K562 (cell line): ENCODE measurements at regions not wholly inside any gene's neighbourhood (a gene's known extent, or its start where the extent isn't known, plus 50 kb on each side); places are given as distances from the start of the nearest gene placed in this dataset.

Experiments used
- ATAC-seq: fragments of 200-7000 bp; cut with Tn5 transposase; 3 replicates; pipeline ENCODE4 v1.9.1; 2020; ENCODE audit warnings: moderate library complexity
- BruUV-seq: library from RNA; stranded (reverse); fragments of 400-500 nt; replicated peaks from 2 replicates; lab custom pipeline; 2021; lab: Mats Ljungman, UMichigan
- CTCF ChIA-PET: fragments of 300-600 bp; formaldehyde crosslinking; extraction: SDS; loops from one replicate; lab custom pipeline; 2021; ENCODE audit warnings: low intra/inter-chr PET ratio; lab: Yijun Ruan, JAX
- POLR2A ChIA-PET: fragments of 300-600, 350-650 bp; sonication (Branson Sonifier 250); formaldehyde crosslinking; extraction: SDS; loops from one replicate; lab custom pipeline; 2021; ENCODE audit warnings: antibody characterized with exemption, inconsistent platforms; lab: Yijun Ruan, JAX
- DNase-seq, 4 experiments: peaks; one replicate each; pipeline versions ENCODE4 v3.0.0 to v3.0.0-alpha.2; 2011 to 2018; ENCODE audit warnings: low spot score in 3 of 4, mixed read lengths in 3 of 4; ENCODE audit errors: extremely low read depth in 1 of 4
- FAIRE-seq: peaks from 2 replicates; lab custom pipeline; 2011; peaks lifted over from hg19 to GRCh38; lab: Jason Lieb, UNC
- H2AFZ ChIP-seq: 2 replicates; pipeline ENCODE4 v1.6.0; 2011; ENCODE audit warnings: low read depth, low read length, control low read depth, inconsistent platforms
- H3K27ac ChIP-seq: fragments of 200-600 bp; 3 replicates; pipeline ENCODE4 v1.8.0; 2011; ENCODE audit warnings: low read depth, mild to moderate bottlenecking, control low read depth, inconsistent platforms, low read length, moderate library complexity, mixed read lengths; ENCODE audit errors: extremely low read depth
- H3K27me3 ChIP-seq, 2 experiments: fragments of 300-600 bp in 1 of 2; 2 replicates in 1 of 2; 3 replicates in 1 of 2; pipeline versions ENCODE4 v1.6.0 to v1.8.0; 2011; ENCODE audit warnings: inconsistent platforms in 2 of 2, low read length in 2 of 2, mild to moderate bottlenecking in 1 of 2, mixed read lengths in 1 of 2, moderate library complexity in 1 of 2; ENCODE audit not compliant: control insufficient read depth in 2 of 2, insufficient read depth in 2 of 2
- H3K36me3 ChIP-seq: fragments of 300-600 bp; 3 replicates; pipeline ENCODE4 v1.8.0; 2011; ENCODE audit warnings: mild to moderate bottlenecking, low read length, inconsistent platforms; ENCODE audit not compliant: control insufficient read depth, insufficient read depth
- H3K4me1 ChIP-seq, 2 experiments: fragments of 200-600 bp in 1 of 2; replicated peaks in 1 of 2; 2 replicates in 1 of 2; 3 replicates in 1 of 2; pipeline versions ENCODE4 v1.5.1 to v1.8.0; 2011; ENCODE audit warnings: inconsistent platforms in 2 of 2, low read length in 2 of 2, mild to moderate bottlenecking in 1 of 2, mixed read lengths in 1 of 2, moderate library complexity in 1 of 2; ENCODE audit not compliant: control insufficient read depth in 2 of 2, insufficient read depth in 2 of 2
- H3K4me2 ChIP-seq: 2 replicates; pipeline ENCODE4 v1.6.1; 2011; ENCODE audit warnings: low read length, control low read depth, inconsistent platforms, mixed read lengths; ENCODE audit not compliant: insufficient read depth
- H3K4me3 ChIP-seq: fragments of 200-600 bp; sonication (generic), shearing (Covaris generic); 2 replicates; pipeline ENCODE4 v1.5.1; 2016; ENCODE audit warnings: control low read depth, inconsistent platforms
- H3K79me2 ChIP-seq: fragments of 200-600 bp; 3 replicates; pipeline ENCODE4 v1.8.0; 2011; ENCODE audit warnings: low read length, inconsistent platforms; ENCODE audit not compliant: control insufficient read depth, insufficient read depth
- H3K9ac ChIP-seq, 2 experiments: 2 replicates each; pipeline versions ENCODE4 v1.6.0 to v1.6.1; 2011; ENCODE audit warnings: low read depth in 2 of 2, low read length in 2 of 2, control low read depth in 1 of 2, inconsistent platforms in 1 of 2, mild to moderate bottlenecking in 1 of 2, mixed read lengths in 1 of 2; ENCODE audit not compliant: insufficient read depth in 1 of 2
- H3K9me1 ChIP-seq: one replicate; pipeline ENCODE4 v1.6.0; 2011; ENCODE audit warnings: inconsistent platforms, mild to moderate bottlenecking, low read length, moderate library complexity; ENCODE audit not compliant: control insufficient read depth, insufficient read depth
- H3K9me3 ChIP-seq: replicated peaks from 2 replicates; pipeline ENCODE4 v1.5.1; 2011; ENCODE audit warnings: low read depth, low read length, inconsistent platforms; ENCODE audit not compliant: control insufficient read depth, insufficient read depth
- H4K20me1 ChIP-seq: replicated peaks from 2 replicates; pipeline ENCODE4 v1.6.1; 2011; ENCODE audit warnings: low read length, inconsistent platforms, mixed read lengths; ENCODE audit not compliant: control insufficient read depth, insufficient read depth
- ARID1B ChIP-seq: fragments of 450-650 bp; IDR thresholded peaks from 2 replicates; pipeline ENCODE4 v1.6.1; 2016; ENCODE audit warnings: antibody characterized with exemption, mild to moderate bottlenecking, inconsistent platforms
- BMI1 ChIP-seq: fragments of 150-350 bp; IDR thresholded peaks from 2 replicates; pipeline ENCODE4 v1.6.1; 2014; ENCODE audit warnings: low read length
- CEBPB ChIP-seq: fragments of 450-650 bp; IDR thresholded peaks from 2 replicates; pipeline ENCODE4 v1.6.1; 2016; ENCODE audit warnings: missing genetic modification characterization, missing compliant biosample characterization
- EWSR1 ChIP-seq: fragments of 450-650 bp; IDR thresholded peaks from 2 replicates; pipeline ENCODE4 v1.6.1; 2018; ENCODE audit warnings: borderline replicate concordance, mild to moderate bottlenecking, low read depth, moderate library complexity; ENCODE audit not compliant: partially characterized antibody
- KAT7 ChIP-seq: sonication (generic); formaldehyde crosslinking; IDR thresholded peaks from 2 replicates; pipeline ENCODE4 v1.8.0; 2022; ENCODE audit warnings: missing genetic modification reagents, mild to moderate bottlenecking, borderline replicate concordance
- ZBTB1 ChIP-seq: sonication (generic); formaldehyde crosslinking; IDR thresholded peaks from 2 replicates; pipeline ENCODE4 v1.8.1; 2023; ENCODE audit warnings: missing genetic modification reagents, low read depth, mild to moderate bottlenecking, borderline replicate concordance
- ZNF232 ChIP-seq: sonication (generic); formaldehyde crosslinking; IDR thresholded peaks from 2 replicates; pipeline ENCODE4 v1.8.0; 2022; ENCODE audit warnings: mild to moderate bottlenecking, missing genetic modification reagents
- ZNF707 ChIP-seq: fragments of 250-450 bp; sonication (Bioruptor Pico); conservative IDR thresholded peaks from 2 replicates; pipeline ENCODE4 v1.8.0; 2022; ENCODE audit warnings: inconsistent platforms, mild to moderate bottlenecking, moderate library complexity
- WGBS: fragments of 100-300 bp; shearing (Covaris generic); methylation state at CpG from one replicate; pipeline ENCODE4 v1.1.6; 2016; ENCODE audit warnings: low coverage, mixed read lengths; ENCODE audit not compliant: insufficient coverage; ENCODE audit errors: missing lambda C conversion rate; 5-methylcytosine and 5-hydroxymethylcytosine counted together
- in situ Hi-C: fragments of 300-500 bp; cut with MboI; formaldehyde crosslinking; loops from 4 replicates; pipeline ENCODE4 v1.15.0; 2018; ENCODE audit warnings: inconsistent platforms, mixed read lengths
- intact Hi-C: fragments of 100-400 bp; cut with micrococcal nuclease; formaldehyde crosslinking; loops from 2 replicates; pipeline ENCODE4 v1.14.2; 2022
- TF ChIP-seq, protein P1 (sequence below): fragments of 250-450 bp; sonication (Bioruptor Pico); IDR thresholded peaks from 2 replicates; pipeline ENCODE4 v1.5.0; 2021; ENCODE audit warnings: mild to moderate bottlenecking, borderline replicate concordance
- TF ChIP-seq, protein P2 (sequence below): fragments of 450-650 bp; IDR thresholded peaks from 2 replicates; pipeline ENCODE4 v1.7.1; 2018; ENCODE audit warnings: mild to moderate bottlenecking, low read depth; ENCODE audit not compliant: partially characterized antibody
- TF ChIP-seq, protein P3 (sequence below): IDR thresholded peaks from 2 replicates; pipeline ENCODE4 v1.6.1; 2014; ENCODE audit warnings: antibody characterized with exemption

DNA sequence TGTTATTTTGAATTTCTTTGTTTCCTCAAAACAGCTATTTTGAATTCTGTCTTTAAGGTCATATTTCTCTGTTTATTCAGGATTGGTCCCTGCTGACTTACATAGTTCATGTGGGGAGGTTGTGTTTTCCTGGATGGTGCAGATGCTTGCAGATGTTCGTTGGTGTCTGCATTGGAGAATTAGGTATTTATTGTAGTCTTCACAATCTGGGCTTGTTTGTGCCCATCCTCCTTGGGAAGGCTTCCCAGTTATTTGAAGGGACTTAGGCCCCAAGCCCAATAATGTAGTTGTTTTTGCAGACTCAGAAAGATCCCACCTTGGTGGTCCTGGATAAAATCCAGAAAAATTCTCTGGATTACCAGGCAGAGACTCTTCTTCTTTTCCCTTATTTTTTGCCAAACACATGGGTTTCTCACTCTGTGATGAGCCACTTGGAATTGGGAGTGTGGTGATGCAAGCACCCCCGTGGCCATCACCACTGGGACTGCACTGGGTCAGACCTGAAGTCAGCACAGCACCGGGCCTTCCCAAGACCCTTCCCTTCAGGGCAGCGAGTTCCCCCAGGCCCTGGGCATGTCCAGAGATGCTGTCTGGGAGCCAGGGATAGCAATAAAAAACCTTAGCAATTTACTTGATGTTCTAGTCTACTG lies 81.6 kb upstream of the EZR start (continued):
- TF ChIP-seq, protein P1, sequence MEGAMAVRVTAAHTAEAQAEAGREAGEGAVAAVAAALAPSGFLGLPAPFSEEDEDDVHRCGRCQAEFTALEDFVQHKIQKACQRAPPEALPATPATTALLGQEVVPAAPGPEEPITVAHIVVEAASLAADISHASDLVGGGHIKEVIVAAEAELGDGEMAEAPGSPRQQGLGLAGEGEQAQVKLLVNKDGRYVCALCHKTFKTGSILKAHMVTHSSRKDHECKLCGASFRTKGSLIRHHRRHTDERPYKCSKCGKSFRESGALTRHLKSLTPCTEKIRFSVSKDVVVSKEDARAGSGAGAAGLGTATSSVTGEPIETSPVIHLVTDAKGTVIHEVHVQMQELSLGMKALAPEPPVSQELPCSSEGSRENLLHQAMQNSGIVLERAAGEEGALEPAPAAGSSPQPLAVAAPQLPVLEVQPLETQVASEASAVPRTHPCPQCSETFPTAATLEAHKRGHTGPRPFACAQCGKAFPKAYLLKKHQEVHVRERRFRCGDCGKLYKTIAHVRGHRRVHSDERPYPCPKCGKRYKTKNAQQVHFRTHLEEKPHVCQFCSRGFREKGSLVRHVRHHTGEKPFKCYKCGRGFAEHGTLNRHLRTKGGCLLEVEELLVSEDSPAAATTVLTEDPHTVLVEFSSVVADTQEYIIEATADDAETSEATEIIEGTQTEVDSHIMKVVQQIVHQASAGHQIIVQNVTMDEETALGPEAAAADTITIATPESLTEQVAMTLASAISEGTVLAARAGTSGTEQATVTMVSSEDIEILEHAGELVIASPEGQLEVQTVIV (CRISPR knock-in tag), result no peak
- no peak for TF ChIP-seq KAT7 (CRISPR knock-in tag)

DNA sequence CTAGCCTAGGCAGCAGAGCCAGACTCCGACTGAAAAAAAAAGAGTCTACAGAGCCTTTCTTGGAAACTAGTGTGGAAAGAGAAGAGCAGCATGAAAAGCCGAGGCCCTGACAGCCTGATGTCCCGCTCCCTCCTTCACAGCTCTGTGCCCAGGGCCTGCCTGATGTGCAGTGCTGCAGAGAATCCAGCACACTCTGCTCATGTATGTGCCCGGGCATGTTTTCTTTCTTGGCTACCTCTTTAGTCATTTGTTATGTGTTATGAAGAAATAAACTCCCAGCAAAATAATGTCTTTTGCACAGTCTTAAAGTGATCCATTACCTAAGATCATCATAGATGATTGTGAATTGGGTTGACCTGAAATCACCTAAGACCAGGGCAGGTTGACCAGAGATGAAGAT lies 78.1 kb upstream of the EZR start:
- intact Hi-C loops (no loop called here), in situ Hi-C loops (no loop called here)
- WGBS, result 56% methylated on average over 4 of the region's 4 CpGs
- ChIA-PET CTCF (no interaction called here), POLR2A (interaction anchor here (0.7 to 0.8 kb wide), 2 partner anchors 79 to 153 kb away, joined by 3 read pairs; no protein-coding TSS in a partner anchor)
- H3K9ac ChIP-seq, result no peak overlapping the region
- H3K4me3 ChIP-seq, result no peak overlapping the region
- H3K79me2 ChIP-seq, result no peaks in the 10 kb centered on the region
- H3K4me2 ChIP-seq, result no peak overlapping the region
- H3K9me1 ChIP-seq, result no peaks in the 10 kb centered on the region
- FAIRE-seq (peak; percentile 6), ATAC-seq (0 out of 3 replicates have a peak, but pooled peaks have one; percentile 20), DNase-seq (no peak)
- BruUV-seq, result no TSS peak
- 0 out of 2 replicates have a peak overlapping the region, but pooled peaks have one; percentile 11 for H2AFZ ChIP-seq
- H3K27ac ChIP-seq, result no peak overlapping the region
- no peaks in the 10 kb centered on the region for H3K27me3 ChIP-seq
- no peak for TF ChIP-seq ARID1B
- TF ChIP-seq EWSR1, result no peak
- TF ChIP-seq BMI1, result no peak
- TF ChIP-seq CEBPB (tag), result no peak
- TF ChIP-seq, protein P2, sequence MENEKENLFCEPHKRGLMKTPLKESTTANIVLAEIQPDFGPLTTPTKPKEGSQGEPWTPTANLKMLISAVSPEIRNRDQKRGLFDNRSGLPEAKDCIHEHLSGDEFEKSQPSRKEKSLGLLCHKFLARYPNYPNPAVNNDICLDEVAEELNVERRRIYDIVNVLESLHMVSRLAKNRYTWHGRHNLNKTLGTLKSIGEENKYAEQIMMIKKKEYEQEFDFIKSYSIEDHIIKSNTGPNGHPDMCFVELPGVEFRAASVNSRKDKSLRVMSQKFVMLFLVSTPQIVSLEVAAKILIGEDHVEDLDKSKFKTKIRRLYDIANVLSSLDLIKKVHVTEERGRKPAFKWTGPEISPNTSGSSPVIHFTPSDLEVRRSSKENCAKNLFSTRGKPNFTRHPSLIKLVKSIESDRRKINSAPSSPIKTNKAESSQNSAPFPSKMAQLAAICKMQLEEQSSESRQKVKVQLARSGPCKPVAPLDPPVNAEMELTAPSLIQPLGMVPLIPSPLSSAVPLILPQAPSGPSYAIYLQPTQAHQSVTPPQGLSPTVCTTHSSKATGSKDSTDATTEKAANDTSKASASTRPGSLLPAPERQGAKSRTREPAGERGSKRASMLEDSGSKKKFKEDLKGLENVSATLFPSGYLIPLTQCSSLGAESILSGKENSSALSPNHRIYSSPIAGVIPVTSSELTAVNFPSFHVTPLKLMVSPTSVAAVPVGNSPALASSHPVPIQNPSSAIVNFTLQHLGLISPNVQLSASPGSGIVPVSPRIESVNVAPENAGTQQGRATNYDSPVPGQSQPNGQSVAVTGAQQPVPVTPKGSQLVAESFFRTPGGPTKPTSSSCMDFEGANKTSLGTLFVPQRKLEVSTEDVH, result no peak
- no peak for TF ChIP-seq ZNF707 (CRISPR knock-in tag)
- TF ChIP-seq, protein P3, sequence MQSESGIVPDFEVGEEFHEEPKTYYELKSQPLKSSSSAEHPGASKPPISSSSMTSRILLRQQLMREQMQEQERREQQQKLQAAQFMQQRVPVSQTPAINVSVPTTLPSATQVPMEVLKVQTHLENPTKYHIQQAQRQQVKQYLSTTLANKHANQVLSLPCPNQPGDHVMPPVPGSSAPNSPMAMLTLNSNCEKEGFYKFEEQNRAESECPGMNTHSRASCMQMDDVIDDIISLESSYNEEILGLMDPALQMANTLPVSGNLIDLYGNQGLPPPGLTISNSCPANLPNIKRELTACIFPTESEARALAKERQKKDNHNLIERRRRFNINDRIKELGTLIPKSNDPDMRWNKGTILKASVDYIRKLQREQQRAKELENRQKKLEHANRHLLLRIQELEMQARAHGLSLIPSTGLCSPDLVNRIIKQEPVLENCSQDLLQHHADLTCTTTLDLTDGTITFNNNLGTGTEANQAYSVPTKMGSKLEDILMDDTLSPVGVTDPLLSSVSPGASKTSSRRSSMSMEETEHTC, result no peak
- no peak for TF ChIP-seq ZBTB1 (CRISPR knock-in tag)
- TF ChIP-seq ZNF232 (CRISPR knock-in tag), result no peak
- no peaks in the 10 kb centered on the region for H3K36me3 ChIP-seq
- no peaks in the 10 kb centered on the region for H3K4me1 ChIP-seq
- H4K20me1 ChIP-seq, result no peaks in the 10 kb centered on the region
- H3K9me3 ChIP-seq, result no peaks in the 10 kb centered on the region
